ENCODE measurements at regions not wholly inside any gene's neighbourhood (a gene's known extent, or its start where the extent isn't known, plus 50 kb on each side); places are given as distances from the start of the nearest gene placed in this dataset.

GRCh38 chr4:12492730-12493393, 991.3 kb downstream of the RAB28 start (continued):
- no peak for TF ChIP-seq TEAD4 (IDR thresholded peaks at IDR 0.05; ENCODE audit: low read depth, low read length)
- no peak for TF ChIP-seq SAP30 (IDR thresholded peaks at IDR 0.05; ENCODE audit: insufficient read depth, insufficient replicate concordance, low read length)
- TF ChIP-seq, protein P1, sequence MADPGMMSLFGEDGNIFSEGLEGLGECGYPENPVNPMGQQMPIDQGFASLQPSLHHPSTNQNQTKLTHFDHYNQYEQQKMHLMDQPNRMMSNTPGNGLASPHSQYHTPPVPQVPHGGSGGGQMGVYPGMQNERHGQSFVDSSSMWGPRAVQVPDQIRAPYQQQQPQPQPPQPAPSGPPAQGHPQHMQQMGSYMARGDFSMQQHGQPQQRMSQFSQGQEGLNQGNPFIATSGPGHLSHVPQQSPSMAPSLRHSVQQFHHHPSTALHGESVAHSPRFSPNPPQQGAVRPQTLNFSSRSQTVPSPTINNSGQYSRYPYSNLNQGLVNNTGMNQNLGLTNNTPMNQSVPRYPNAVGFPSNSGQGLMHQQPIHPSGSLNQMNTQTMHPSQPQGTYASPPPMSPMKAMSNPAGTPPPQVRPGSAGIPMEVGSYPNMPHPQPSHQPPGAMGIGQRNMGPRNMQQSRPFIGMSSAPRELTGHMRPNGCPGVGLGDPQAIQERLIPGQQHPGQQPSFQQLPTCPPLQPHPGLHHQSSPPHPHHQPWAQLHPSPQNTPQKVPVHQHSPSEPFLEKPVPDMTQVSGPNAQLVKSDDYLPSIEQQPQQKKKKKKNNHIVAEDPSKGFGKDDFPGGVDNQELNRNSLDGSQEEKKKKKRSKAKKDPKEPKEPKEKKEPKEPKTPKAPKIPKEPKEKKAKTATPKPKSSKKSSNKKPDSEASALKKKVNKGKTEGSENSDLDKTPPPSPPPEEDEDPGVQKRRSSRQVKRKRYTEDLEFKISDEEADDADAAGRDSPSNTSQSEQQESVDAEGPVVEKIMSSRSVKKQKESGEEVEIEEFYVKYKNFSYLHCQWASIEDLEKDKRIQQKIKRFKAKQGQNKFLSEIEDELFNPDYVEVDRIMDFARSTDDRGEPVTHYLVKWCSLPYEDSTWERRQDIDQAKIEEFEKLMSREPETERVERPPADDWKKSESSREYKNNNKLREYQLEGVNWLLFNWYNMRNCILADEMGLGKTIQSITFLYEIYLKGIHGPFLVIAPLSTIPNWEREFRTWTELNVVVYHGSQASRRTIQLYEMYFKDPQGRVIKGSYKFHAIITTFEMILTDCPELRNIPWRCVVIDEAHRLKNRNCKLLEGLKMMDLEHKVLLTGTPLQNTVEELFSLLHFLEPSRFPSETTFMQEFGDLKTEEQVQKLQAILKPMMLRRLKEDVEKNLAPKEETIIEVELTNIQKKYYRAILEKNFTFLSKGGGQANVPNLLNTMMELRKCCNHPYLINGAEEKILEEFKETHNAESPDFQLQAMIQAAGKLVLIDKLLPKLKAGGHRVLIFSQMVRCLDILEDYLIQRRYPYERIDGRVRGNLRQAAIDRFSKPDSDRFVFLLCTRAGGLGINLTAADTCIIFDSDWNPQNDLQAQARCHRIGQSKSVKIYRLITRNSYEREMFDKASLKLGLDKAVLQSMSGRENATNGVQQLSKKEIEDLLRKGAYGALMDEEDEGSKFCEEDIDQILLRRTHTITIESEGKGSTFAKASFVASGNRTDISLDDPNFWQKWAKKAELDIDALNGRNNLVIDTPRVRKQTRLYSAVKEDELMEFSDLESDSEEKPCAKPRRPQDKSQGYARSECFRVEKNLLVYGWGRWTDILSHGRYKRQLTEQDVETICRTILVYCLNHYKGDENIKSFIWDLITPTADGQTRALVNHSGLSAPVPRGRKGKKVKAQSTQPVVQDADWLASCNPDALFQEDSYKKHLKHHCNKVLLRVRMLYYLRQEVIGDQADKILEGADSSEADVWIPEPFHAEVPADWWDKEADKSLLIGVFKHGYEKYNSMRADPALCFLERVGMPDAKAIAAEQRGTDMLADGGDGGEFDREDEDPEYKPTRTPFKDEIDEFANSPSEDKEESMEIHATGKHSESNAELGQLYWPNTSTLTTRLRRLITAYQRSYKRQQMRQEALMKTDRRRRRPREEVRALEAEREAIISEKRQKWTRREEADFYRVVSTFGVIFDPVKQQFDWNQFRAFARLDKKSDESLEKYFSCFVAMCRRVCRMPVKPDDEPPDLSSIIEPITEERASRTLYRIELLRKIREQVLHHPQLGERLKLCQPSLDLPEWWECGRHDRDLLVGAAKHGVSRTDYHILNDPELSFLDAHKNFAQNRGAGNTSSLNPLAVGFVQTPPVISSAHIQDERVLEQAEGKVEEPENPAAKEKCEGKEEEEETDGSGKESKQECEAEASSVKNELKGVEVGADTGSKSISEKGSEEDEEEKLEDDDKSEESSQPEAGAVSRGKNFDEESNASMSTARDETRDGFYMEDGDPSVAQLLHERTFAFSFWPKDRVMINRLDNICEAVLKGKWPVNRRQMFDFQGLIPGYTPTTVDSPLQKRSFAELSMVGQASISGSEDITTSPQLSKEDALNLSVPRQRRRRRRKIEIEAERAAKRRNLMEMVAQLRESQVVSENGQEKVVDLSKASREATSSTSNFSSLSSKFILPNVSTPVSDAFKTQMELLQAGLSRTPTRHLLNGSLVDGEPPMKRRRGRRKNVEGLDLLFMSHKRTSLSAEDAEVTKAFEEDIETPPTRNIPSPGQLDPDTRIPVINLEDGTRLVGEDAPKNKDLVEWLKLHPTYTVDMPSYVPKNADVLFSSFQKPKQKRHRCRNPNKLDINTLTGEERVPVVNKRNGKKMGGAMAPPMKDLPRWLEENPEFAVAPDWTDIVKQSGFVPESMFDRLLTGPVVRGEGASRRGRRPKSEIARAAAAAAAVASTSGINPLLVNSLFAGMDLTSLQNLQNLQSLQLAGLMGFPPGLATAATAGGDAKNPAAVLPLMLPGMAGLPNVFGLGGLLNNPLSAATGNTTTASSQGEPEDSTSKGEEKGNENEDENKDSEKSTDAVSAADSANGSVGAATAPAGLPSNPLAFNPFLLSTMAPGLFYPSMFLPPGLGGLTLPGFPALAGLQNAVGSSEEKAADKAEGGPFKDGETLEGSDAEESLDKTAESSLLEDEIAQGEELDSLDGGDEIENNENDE (IDR thresholded peaks at IDR 0.05; ENCODE audit: insufficient replicate concordance, low read length) = no peak
- no peak for TF ChIP-seq SUZ12 (IDR thresholded peaks at IDR 0.05; ENCODE audit: low read length)
- no peak for TF ChIP-seq GTF2F1 (IDR thresholded peaks at IDR 0.05; ENCODE audit: borderline replicate concordance, low read depth, low read length)
- no peak for TF ChIP-seq POLR2A (IDR thresholded peaks at IDR 0.05; ENCODE audit: control extremely low read depth in 1 of 2, low read depth in 2 of 2, low read length in 2 of 2)
- TF ChIP-seq TCF12 (IDR thresholded peaks at IDR 0.05; ENCODE audit: low read depth, low read length) = no peak
- no peak for TF ChIP-seq SP4 (IDR thresholded peaks at IDR 0.05; ENCODE audit: low read length)
